Chondrocyte (in vitro differentiated cells): ENCODE measurements at regions not wholly inside any gene's neighbourhood (a gene's known extent, or its start where the extent isn't known, plus 50 kb on each side); places are given as distances from the start of the nearest gene placed in this dataset.

Experiments used
- DNase-seq: peaks from one replicate; pipeline ENCODE4 v3.0.0; 2021; ENCODE audit warnings: mixed read lengths, low spot score
- H3K27ac Mint-ChIP-seq: one replicate; pipeline ENCODE4 v1.8.0; 2021; ENCODE audit warnings: mild to moderate bottlenecking, moderate library complexity, mixed read lengths; ENCODE audit not compliant: unreplicated experiment
- H3K27me3 Mint-ChIP-seq: 2 replicates; pipeline ENCODE4 v1.8.0; 2021; ENCODE audit warnings: low read depth, mixed read lengths
- H3K36me3 Mint-ChIP-seq: 2 replicates; pipeline ENCODE4 v1.8.0; 2021; ENCODE audit warnings: low read depth, mixed read lengths
- H3K4me1 Mint-ChIP-seq: 2 replicates; pipeline ENCODE4 v1.8.0; 2021; ENCODE audit warnings: low read depth, mild to moderate bottlenecking, mixed read lengths
- H3K4me3 Mint-ChIP-seq: one replicate; pipeline ENCODE4 v1.8.0; 2021; ENCODE audit warnings: mild to moderate bottlenecking, moderate library complexity, mixed read lengths; ENCODE audit not compliant: unreplicated experiment
- H3K9me3 Mint-ChIP-seq: 2 replicates; pipeline ENCODE4 v1.8.0; 2021; ENCODE audit warnings: low read depth, mixed read lengths
- TF ChIP-seq, protein P1 (sequence below): fragments of 200-600 bp; sonication (generic); IDR thresholded peaks from 2 replicates; pipeline ENCODE4 v1.5.0; 2021; ENCODE audit warnings: antibody characterized with exemption, mild to moderate bottlenecking, moderate library complexity

DNA sequence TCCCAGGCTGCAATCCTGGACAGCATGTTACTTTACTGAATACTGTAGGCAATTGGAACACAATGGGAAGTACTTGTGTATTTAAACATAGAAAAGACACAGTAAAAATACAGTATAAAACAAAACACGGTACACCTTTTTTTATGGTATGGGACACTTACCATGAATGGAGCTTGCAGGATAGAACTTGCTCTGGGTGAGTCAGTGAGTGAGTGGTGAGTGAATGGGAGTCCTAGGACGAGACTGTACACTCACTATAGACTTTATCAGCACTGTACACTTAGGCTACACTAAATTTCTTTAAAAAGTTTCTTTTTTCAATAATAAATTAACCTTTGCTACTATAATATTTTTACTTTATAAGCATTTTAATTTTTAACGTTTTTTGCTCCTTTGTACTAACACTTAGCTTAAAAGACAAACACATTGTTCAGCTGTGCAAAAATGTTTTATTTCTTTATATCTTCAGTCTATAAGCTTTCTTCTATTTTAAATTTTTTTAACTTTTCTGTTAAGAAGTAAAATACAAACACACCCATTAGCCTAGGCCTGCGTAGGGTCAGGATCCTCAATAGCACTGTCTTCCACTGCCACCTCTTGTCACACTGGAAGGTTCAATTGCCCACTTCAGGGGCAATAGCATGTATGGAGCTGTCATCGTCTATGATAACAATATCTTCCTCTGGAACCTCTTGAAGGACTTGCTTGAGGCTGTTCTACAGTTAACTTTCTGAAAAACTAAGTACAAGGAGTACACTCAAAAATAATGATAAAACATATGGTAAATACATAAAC, 293.5 kb upstream of the FSTL5 start:
- Mint-ChIP-seq H3K9me3 (no peaks in the 10 kb centered on the region), H3K36me3 (no peaks in the 10 kb centered on the region), H3K4me1 (no peaks in the 10 kb centered on the region), H3K4me3 (no peak overlapping the region), H3K27me3 (peaks cover 4% of the 10 kb centered on the region), H3K27ac (no peak overlapping the region)
- TF ChIP-seq, protein P1, sequence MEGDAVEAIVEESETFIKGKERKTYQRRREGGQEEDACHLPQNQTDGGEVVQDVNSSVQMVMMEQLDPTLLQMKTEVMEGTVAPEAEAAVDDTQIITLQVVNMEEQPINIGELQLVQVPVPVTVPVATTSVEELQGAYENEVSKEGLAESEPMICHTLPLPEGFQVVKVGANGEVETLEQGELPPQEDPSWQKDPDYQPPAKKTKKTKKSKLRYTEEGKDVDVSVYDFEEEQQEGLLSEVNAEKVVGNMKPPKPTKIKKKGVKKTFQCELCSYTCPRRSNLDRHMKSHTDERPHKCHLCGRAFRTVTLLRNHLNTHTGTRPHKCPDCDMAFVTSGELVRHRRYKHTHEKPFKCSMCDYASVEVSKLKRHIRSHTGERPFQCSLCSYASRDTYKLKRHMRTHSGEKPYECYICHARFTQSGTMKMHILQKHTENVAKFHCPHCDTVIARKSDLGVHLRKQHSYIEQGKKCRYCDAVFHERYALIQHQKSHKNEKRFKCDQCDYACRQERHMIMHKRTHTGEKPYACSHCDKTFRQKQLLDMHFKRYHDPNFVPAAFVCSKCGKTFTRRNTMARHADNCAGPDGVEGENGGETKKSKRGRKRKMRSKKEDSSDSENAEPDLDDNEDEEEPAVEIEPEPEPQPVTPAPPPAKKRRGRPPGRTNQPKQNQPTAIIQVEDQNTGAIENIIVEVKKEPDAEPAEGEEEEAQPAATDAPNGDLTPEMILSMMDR, result no peak
- no peak for DNase-seq

DNA sequence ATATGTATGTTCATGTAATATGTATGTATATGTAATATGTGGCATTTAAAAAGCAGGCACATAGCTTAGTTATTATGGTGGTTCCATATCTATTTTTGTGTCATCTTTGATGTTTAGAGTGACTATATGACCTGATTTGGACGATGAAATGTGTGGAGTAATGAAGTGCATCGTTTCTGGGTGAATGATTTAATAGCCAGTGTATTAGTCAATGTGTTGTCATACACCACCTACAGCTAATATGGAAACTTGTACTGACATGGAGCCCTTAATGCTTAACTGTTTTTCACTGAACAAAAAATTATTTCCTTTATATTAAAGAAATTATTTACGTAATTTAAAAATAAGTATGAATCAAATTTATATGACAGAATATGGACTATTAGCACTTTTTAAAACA, 292.3 kb upstream of the FSTL5 start:
- no peak overlapping the region for H3K4me3 Mint-ChIP-seq
- H3K9me3 Mint-ChIP-seq, result no peaks in the 10 kb centered on the region
- TF ChIP-seq, protein P1, result no peak
- DNase-seq, result no peak
- H3K27ac Mint-ChIP-seq, result no peak overlapping the region
- peaks cover 8% of the 10 kb centered on the region for H3K27me3 Mint-ChIP-seq
- no peaks in the 10 kb centered on the region for H3K36me3 Mint-ChIP-seq
- H3K4me1 Mint-ChIP-seq, result no peaks in the 10 kb centered on the region

DNA sequence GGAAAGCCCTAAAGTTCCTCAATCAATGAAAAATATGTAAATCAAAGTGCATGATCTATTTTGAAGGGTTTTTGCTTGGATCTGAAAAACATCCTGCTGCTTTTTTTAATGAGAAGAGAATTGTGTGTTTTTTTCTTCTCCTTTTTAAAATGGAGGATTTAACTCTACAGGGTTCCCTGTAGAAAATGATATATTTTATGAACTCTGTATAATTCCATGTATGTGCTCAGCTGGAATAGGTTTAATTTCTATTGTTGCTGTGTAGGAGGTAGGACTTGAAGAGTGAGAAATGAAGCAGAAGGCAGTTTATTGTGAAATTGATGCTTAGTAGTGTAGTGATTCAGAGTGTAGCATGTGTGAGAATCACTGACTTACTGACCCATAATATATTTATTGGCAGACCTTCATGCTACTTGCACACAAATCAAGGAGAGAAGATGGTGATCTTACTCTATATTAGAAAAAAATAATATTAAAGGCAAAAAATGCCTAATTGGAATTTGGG, 286.8 kb upstream of the FSTL5 start:
- no peak for DNase-seq
- Mint-ChIP-seq H3K27ac (no peak overlapping the region), H3K4me1 (no peaks in the 10 kb centered on the region), H3K27me3 (peaks cover 15% of the 10 kb centered on the region), H3K9me3 (no peaks in the 10 kb centered on the region), H3K4me3 (no peak overlapping the region), H3K36me3 (no peaks in the 10 kb centered on the region)
- TF ChIP-seq, protein P1, result no peak

DNA sequence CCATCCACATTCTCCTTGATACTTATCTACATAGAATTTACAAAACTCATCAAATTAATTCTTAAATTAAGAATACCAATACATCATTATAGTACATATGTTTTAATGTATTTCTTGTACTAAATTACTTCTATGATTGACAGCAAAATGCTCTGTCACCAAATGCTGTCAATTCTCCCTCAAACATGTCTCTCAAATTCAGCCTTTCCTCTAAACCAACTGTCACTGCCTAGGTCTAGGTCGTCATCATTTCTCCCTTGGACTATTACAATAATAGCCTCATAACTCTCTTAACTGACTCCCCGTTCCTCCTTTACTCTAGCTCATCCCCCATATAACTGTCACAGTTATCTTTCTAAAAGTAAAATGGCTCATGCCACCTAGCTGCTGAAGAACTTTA, 279.7 kb upstream of the FSTL5 start:
- Mint-ChIP-seq H3K9me3 (no peaks in the 10 kb centered on the region), H3K27ac (no peak overlapping the region), H3K4me1 (no peaks in the 10 kb centered on the region), H3K4me3 (no peak overlapping the region), H3K36me3 (no peaks in the 10 kb centered on the region), H3K27me3 (peaks cover 14% of the 10 kb centered on the region)
- TF ChIP-seq, protein P1, result no peak
- no peak for DNase-seq

DNA sequence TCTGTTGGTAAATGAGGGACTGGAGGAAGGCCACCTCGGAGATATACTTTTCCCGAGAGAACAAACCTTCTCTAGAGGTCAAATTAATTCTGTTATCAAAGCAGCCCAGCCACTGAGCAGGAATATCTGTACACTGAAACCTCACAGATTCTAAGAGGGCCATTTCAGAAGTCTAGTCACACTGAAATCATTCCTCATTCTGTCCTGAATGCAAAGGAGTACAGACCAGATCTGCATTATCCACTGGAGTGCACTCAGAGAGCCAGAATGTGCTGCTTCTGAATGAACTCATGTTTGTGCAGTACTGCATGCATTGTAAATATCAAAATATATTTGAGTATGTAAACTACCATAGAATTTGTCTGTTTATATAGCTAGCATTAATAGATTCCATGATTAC, 278.3 kb upstream of the FSTL5 start:
- H3K27me3 Mint-ChIP-seq, result peaks cover 11% of the 10 kb centered on the region
- DNase-seq, result no peak
- H3K27ac Mint-ChIP-seq, result no peak overlapping the region
- H3K4me1 Mint-ChIP-seq, result no peaks in the 10 kb centered on the region
- no peaks in the 10 kb centered on the region for H3K9me3 Mint-ChIP-seq
- H3K4me3 Mint-ChIP-seq, result no peak overlapping the region
- no peaks in the 10 kb centered on the region for H3K36me3 Mint-ChIP-seq
- TF ChIP-seq, protein P1, result no peak
